Esophagus squamous epithelium (tissue), 5 donors: ENCODE measurements at regions not wholly inside any gene's neighbourhood (a gene's known extent, or its start where the extent isn't known, plus 50 kb on each side); places are given as distances from the start of the nearest gene placed in this dataset.

ENCODE experiments used
- DNase-seq: peaks from one replicate; lab custom pipeline; 2025; lab: John Stamatoyannopoulos, UW
- H3K27ac ChIP-seq, 4 donors: fragments of 200-600 bp; sonication (generic); one replicate each; pipeline ENCODE4 v1.5.1; 2016 to 2019; ENCODE audit warnings: mild to moderate bottlenecking in 1 of 4
- H3K27me3 ChIP-seq, 4 donors: fragments of 200-600 bp; sonication (generic); 1 replicate in 3 of 4; 2 replicates in 1 of 4; pipeline versions ENCODE4 v1.5.1 to v1.6.0; 2017 to 2021; ENCODE audit warnings: antibody characterized with exemption in 1 of 4
- H3K36me3 ChIP-seq, 3 donors: fragments of 200-600 bp; sonication (generic); one replicate each; pipeline ENCODE4 v1.5.1; 2016 to 2019
- H3K4me1 ChIP-seq, 3 donors: fragments of 200-600 bp; sonication (generic); one replicate each; pipeline ENCODE4 v1.5.1; 2017 to 2019
- H3K4me3 ChIP-seq, 4 donors: fragments of 200-600 bp; sonication (generic); 1 replicate in 3 of 4; 2 replicates in 1 of 4; pipeline ENCODE4 v1.5.1; 2016 to 2019; ENCODE audit warnings: mild to moderate bottlenecking in 2 of 4, moderate library complexity in 1 of 4
- H3K9me3 ChIP-seq, 3 donors: fragments of 200-600 bp; sonication (generic); one replicate each; pipeline ENCODE4 v1.5.1; 2016 to 2019
- POLR2A ChIP-seq, 4 donors: fragments of 450-650 bp; IDR thresholded peaks; one replicate each; pipeline ENCODE4 v1.6.1; 2017; ENCODE audit warnings: antibody characterized with exemption in 4 of 4, mild to moderate bottlenecking in 4 of 4, moderate library complexity in 3 of 4
- whole genome bisulfite sequencing, 2 donors: methylation state at CpG; one replicate each; pipeline ENCODE4 v1.1.5; 2018; 5-methylcytosine and 5-hydroxymethylcytosine counted together
- intact Hi-C: fragments of 100-400 bp; cut with DNase I; formaldehyde crosslinking; loops from one replicate; pipeline ENCODE4 v1.15.0; 2022
- TF ChIP-seq, protein P1 (sequence below), 6 experiments: fragments of 450-650 bp in 4 of 6; fragments of 200-600 bp in 2 of 6; sonication (generic) in 2 of 6; IDR thresholded peaks; one replicate each; pipeline ENCODE4 v1.5.1; 2016 to 2019; ENCODE audit warnings: antibody characterized with exemption in 6 of 6, mild to moderate bottlenecking in 4 of 6, moderate library complexity in 4 of 6
- donor health status: DM: yes; HTN: yes; CAD: no.

DNA sequence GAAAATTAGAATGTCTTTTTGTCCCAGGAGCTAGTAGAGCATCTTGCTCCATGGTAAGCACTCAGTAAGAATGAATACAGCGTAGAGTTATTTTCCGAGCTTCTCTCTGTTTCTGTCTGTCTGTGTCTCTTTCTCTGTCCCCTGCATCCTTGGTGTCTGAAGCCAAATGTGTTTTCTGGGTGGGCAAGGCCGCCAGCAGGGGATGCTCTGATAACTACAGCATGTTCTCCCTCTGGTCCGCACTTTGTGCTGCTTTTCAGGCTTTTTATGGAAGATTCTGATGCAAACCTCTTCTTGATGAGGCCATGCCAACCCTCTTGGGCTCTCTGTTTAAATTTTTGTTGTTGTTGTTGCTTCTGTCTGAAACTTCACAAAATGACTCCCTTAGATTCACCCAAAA is 142.8 kb upstream of the UBL3 start:
- no peak for DNase-seq
- intact Hi-C loops: no loop called here
- Histone ChIP-seq H3K9me3 (no peaks in the 10 kb centered on the region), H3K4me3 (no peak overlapping the region), H3K4me1 (no peaks in the 10 kb centered on the region), H3K27ac (no peak overlapping the region), H3K36me3 (no peaks in the 10 kb centered on the region), H3K27me3 (peaks cover 0 to 13% (median 0%) of the 10 kb centered on the region in 4 donors)
- TF ChIP-seq POLR2A (IDR thresholded peaks at IDR 0.05): no peak
- TF ChIP-seq, protein P1, sequence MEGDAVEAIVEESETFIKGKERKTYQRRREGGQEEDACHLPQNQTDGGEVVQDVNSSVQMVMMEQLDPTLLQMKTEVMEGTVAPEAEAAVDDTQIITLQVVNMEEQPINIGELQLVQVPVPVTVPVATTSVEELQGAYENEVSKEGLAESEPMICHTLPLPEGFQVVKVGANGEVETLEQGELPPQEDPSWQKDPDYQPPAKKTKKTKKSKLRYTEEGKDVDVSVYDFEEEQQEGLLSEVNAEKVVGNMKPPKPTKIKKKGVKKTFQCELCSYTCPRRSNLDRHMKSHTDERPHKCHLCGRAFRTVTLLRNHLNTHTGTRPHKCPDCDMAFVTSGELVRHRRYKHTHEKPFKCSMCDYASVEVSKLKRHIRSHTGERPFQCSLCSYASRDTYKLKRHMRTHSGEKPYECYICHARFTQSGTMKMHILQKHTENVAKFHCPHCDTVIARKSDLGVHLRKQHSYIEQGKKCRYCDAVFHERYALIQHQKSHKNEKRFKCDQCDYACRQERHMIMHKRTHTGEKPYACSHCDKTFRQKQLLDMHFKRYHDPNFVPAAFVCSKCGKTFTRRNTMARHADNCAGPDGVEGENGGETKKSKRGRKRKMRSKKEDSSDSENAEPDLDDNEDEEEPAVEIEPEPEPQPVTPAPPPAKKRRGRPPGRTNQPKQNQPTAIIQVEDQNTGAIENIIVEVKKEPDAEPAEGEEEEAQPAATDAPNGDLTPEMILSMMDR (IDR thresholded peaks at IDR 0.05): no peak
- WGBS, 2 donors: 89 to 91% methylated on average over 4 of the region's 4 CpGs

- intact Hi-C loops: no loop called here
- H3K4me1 ChIP-seq: no peaks in the 10 kb centered on the region
- DNase-seq: no peak
- H3K9me3 ChIP-seq: peaks cover 0 to 13% (median 7%) of the 10 kb centered on the region in 3 donors
- H3K36me3 ChIP-seq: no peaks in the 10 kb centered on the region
- peaks cover 0 to 11% (median 0%) of the 10 kb centered on the region in 4 donors for H3K27me3 ChIP-seq
- H3K27ac ChIP-seq: no peak overlapping the region
- TF ChIP-seq, protein P1 (IDR thresholded peaks at IDR 0.05): no peak
- TF ChIP-seq POLR2A (IDR thresholded peaks at IDR 0.05): no peak
- H3K4me3 ChIP-seq: no peak overlapping the region
- 57 to 80% methylated on average over 1 to 6 of the region's 6 CpGs for whole genome bisulfite sequencing, 2 donors
Observed at GRCh38 chr13:29991343-29991742, 140.9 kb upstream of the UBL3 start.

DNA sequence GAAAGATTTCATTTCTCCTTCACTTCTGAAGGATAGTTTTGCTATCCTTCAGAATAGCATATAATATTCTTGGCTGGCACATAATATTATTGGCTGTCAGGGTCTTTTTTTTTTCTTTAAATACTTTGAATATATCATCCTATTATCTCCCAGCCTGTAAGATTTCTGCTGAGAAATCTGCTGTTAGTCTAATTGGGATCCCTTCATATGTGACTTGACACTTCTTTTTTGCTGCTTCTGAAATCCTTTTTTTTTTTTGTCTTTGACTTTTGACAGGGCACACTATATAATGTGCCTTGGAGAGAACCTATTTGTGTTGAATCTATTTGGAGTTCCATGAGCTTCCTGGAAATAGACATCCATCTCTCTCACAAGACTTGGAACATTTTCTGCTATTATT is 136.9 kb upstream of the UBL3 start:
- no peak for TF ChIP-seq POLR2A (IDR thresholded peaks at IDR 0.05)
- TF ChIP-seq, protein P1 (IDR thresholded peaks at IDR 0.05): no peak
- no peaks in the 10 kb centered on the region for H3K36me3 ChIP-seq
- intact Hi-C loops: no loop called here
- DNase-seq: no peak
- peaks cover 0 to 6% (median 0%) of the 10 kb centered on the region in 4 donors for H3K27me3 ChIP-seq
- H3K27ac ChIP-seq: no peak overlapping the region
- H3K4me1 ChIP-seq: no peaks in the 10 kb centered on the region
- no peak overlapping the region for H3K4me3 ChIP-seq
- H3K9me3 ChIP-seq: peaks cover 0 to 13% (median 7%) of the 10 kb centered on the region in 3 donors

GRCh38 chr13:29980339-29980738 is 129.9 kb upstream of the UBL3 start:
- no peaks in the 10 kb centered on the region for H3K9me3 ChIP-seq
- no peak for DNase-seq
- no peak overlapping the region for H3K4me3 ChIP-seq
- intact Hi-C loops: no loop called here
- H3K27me3 ChIP-seq: no peaks in the 10 kb centered on the region
- TF ChIP-seq POLR2A (IDR thresholded peaks at IDR 0.05): no peak
- TF ChIP-seq, protein P1 (IDR thresholded peaks at IDR 0.05): no peak
- H3K36me3 ChIP-seq: no peaks in the 10 kb centered on the region
- 76 to 79% methylated on average over 2 of the region's 2 CpGs for WGBS, 2 donors
- peak overlapping the region in 1 of 4 donors; percentile 31 for H3K27ac ChIP-seq
- peaks cover 0 to 8% (median 0%) of the 10 kb centered on the region in 3 donors for H3K4me1 ChIP-seq

GRCh38 chr13:29978211-29978610 is 127.8 kb upstream of the UBL3 start:
- intact Hi-C loops: no loop called here
- no peak for TF ChIP-seq POLR2A (IDR thresholded peaks at IDR 0.05)
- TF ChIP-seq, protein P1 (IDR thresholded peaks at IDR 0.05): no peak
- H3K4me1 ChIP-seq: peaks cover 0 to 8% (median 0%) of the 10 kb centered on the region in 3 donors
- no peak overlapping the region for H3K27ac ChIP-seq
- no peaks in the 10 kb centered on the region for H3K9me3 ChIP-seq
- no peaks in the 10 kb centered on the region for H3K36me3 ChIP-seq
- no peak for DNase-seq
- no peak overlapping the region for H3K4me3 ChIP-seq
- no peaks in the 10 kb centered on the region for H3K27me3 ChIP-seq
- WGBS, 2 donors: 83 to 84% methylated on average over 2 of the region's 2 CpGs
